CD14-positive monocyte (primary cell): ENCODE measurements at regions not wholly inside any gene's neighbourhood (a gene's known extent, or its start where the extent isn't known, plus 50 kb on each side); places are given as distances from the start of the nearest gene placed in this dataset.

ENCODE experiments used
- DNase-seq, 3 donors: peaks; one replicate each; pipeline ENCODE4 v3.0.0-alpha.2; 2011 to 2022
- H2AFZ ChIP-seq: 2 replicates; pipeline ENCODE4 v1.6.0; 2012; ENCODE audit warnings: mild to moderate bottlenecking, low read depth, low read length, inconsistent platforms; ENCODE audit not compliant: insufficient read depth, poor library complexity, severe bottlenecking
- H3K27ac ChIP-seq, 2 donors: 1 replicate in 1 of 2; 2 replicates in 1 of 2; pipeline ENCODE4 v1.5.1; 2012 to 2013; ENCODE audit warnings: low read length in 2 of 2, control low read depth in 1 of 2, inconsistent platforms in 1 of 2, low read depth in 1 of 2, mild to moderate bottlenecking in 1 of 2
- H3K27me3 ChIP-seq, 2 donors: one replicate each; pipeline versions ENCODE4 v1.6.0 to v1.6.1; 2011 to 2013; ENCODE audit warnings: low read length in 2 of 2; ENCODE audit not compliant: control insufficient read depth in 2 of 2, insufficient read depth in 2 of 2
- H3K36me3 ChIP-seq, 2 donors: replicated peaks in 1 of 2; 1 replicate in 1 of 2; 2 replicates in 1 of 2; pipeline versions ENCODE4 v1.5.1 to v1.6.1; 2012 to 2013; ENCODE audit warnings: low read length in 2 of 2, control low read depth in 1 of 2, inconsistent platforms in 1 of 2, mild to moderate bottlenecking in 1 of 2; ENCODE audit not compliant: insufficient read depth in 2 of 2, control insufficient read depth in 1 of 2
- H3K4me1 ChIP-seq, 2 donors: 1 replicate in 1 of 2; 2 replicates in 1 of 2; pipeline versions ENCODE4 v1.5.1 to v1.6.1; 2012 to 2013; ENCODE audit warnings: low read length in 2 of 2, control low read depth in 1 of 2, inconsistent platforms in 1 of 2, mild to moderate bottlenecking in 1 of 2, moderate library complexity in 1 of 2; ENCODE audit not compliant: insufficient read depth in 2 of 2, control insufficient read depth in 1 of 2
- H3K4me2 ChIP-seq: replicated peaks from 2 replicates; pipeline ENCODE3; 2012; ENCODE audit warnings: low read length, moderate library complexity, mild to moderate bottlenecking; ENCODE audit not compliant: poor library complexity, severe bottlenecking; ENCODE audit errors: extremely low read depth
- H3K4me3 ChIP-seq, 3 experiments: fragments of 200-600 bp in 1 of 3; sonication (generic) in 1 of 3; replicated peaks in 1 of 3; 1 replicate in 2 of 3; 2 replicates in 1 of 3; pipeline ENCODE4 v1.5.1; 2011 to 2013; ENCODE audit warnings: low read length in 3 of 3, mild to moderate bottlenecking in 3 of 3, control low read depth in 2 of 3, low read depth in 2 of 3, inconsistent platforms in 1 of 3, moderate library complexity in 1 of 3
- H3K79me2 ChIP-seq: 2 replicates; pipeline ENCODE4 v1.6.0; 2012; ENCODE audit warnings: mild to moderate bottlenecking, control low read depth, inconsistent platforms, low read length, moderate library complexity; ENCODE audit not compliant: insufficient read depth
- H3K9ac ChIP-seq: 2 replicates; pipeline ENCODE4 v1.6.0; 2017; ENCODE audit warnings: low read length, mild to moderate bottlenecking; ENCODE audit not compliant: insufficient read depth, poor library complexity, severe bottlenecking
- H3K9me3 ChIP-seq, 2 donors: replicated peaks in 1 of 2; 1 replicate in 1 of 2; 2 replicates in 1 of 2; pipeline versions ENCODE4 v1.5.1 to v1.6.1; 2012 to 2013; ENCODE audit warnings: low read length in 2 of 2, control low read depth in 1 of 2; ENCODE audit not compliant: control insufficient read depth in 1 of 2, insufficient read depth in 1 of 2
- H4K20me1 ChIP-seq: 2 replicates; pipeline ENCODE4 v1.6.0; 2012; ENCODE audit warnings: mild to moderate bottlenecking, low read length, control low read depth, moderate library complexity; ENCODE audit not compliant: insufficient read depth
- H3K27ac Mint-ChIP-seq, 7 donors: one replicate each; pipeline ENCODE4 v1.8.0; 2020; ENCODE audit warnings: mild to moderate bottlenecking in 7 of 7, mixed read lengths in 7 of 7, moderate library complexity in 6 of 7, inconsistent platforms in 2 of 7
- H3K27me3 Mint-ChIP-seq, 3 donors: one replicate each; pipeline ENCODE4 v1.8.0; 2021 to 2022; ENCODE audit warnings: low read depth in 3 of 3, mild to moderate bottlenecking in 3 of 3, mixed read lengths in 3 of 3, moderate library complexity in 3 of 3, inconsistent platforms in 1 of 3
- H3K36me3 Mint-ChIP-seq, 2 donors: one replicate each; pipeline ENCODE4 v1.8.0; 2020; ENCODE audit warnings: mixed read lengths in 2 of 2, inconsistent platforms in 1 of 2, mild to moderate bottlenecking in 1 of 2
- H3K4me1 Mint-ChIP-seq: one replicate; pipeline ENCODE4 v1.8.0; 2020; ENCODE audit warnings: mild to moderate bottlenecking, mixed read lengths
- H3K4me3 Mint-ChIP-seq, 2 donors: one replicate each; pipeline ENCODE4 v1.8.0; 2020; ENCODE audit warnings: mild to moderate bottlenecking in 2 of 2, mixed read lengths in 2 of 2, moderate library complexity in 1 of 2
- H3K9me3 Mint-ChIP-seq, 7 donors: one replicate each; pipeline ENCODE4 v1.8.0; 2020 to 2022; ENCODE audit warnings: mixed read lengths in 7 of 7, mild to moderate bottlenecking in 6 of 7, moderate library complexity in 6 of 7, inconsistent platforms in 2 of 7
- CTCF ChIP-seq: fragments of 200-600 bp; IDR thresholded peaks from one replicate; pipeline ENCODE4 v1.8.0; 2022; ENCODE audit warnings: antibody characterized with exemption, mild to moderate bottlenecking
- WGBS: methylation state at CpG from one replicate; pipeline ENCODE4 v1.1.5; 2013; ENCODE audit warnings: missing lambda C conversion rate; ENCODE audit not compliant: insufficient coverage; 5-methylcytosine and 5-hydroxymethylcytosine counted together
- intact Hi-C, 2 donors: fragments of 100-400 bp; cut with micrococcal nuclease; formaldehyde crosslinking; loops; one replicate each; pipeline versions ENCODE4 v1.15.0 to v1.15.1; 2023

- H3K79me2 ChIP-seq, result no peaks in the 10 kb centered on the region
- Mint-ChIP-seq H3K9me3 (peaks cover 0 to 7% (median 0%) of the 10 kb centered on the region in 7 donors), H3K27ac (no peak overlapping the region), H3K36me3 (no peaks in the 10 kb centered on the region), H3K27me3 (peaks cover 0 to 3% (median 0%) of the 10 kb centered on the region in 3 donors), H3K4me1 (no peaks in the 10 kb centered on the region), H3K4me3 (no peak overlapping the region)
- DNase-seq, result no peak
- H3K4me2 ChIP-seq, result no peak overlapping the region
- no peak for TF ChIP-seq CTCF
- WGBS, result 71% methylated on average over 2 of the region's 3 CpGs
- no peak overlapping the region for H3K27ac ChIP-seq
- H2AFZ ChIP-seq, result no peak overlapping the region
- H3K4me3 ChIP-seq, result no peak overlapping the region
- no peaks in the 10 kb centered on the region for H3K4me1 ChIP-seq
- intact Hi-C loops, result no loop called here
- no peaks in the 10 kb centered on the region for H3K36me3 ChIP-seq
- no peaks in the 10 kb centered on the region for H4K20me1 ChIP-seq
- H3K9me3 ChIP-seq, result no peaks in the 10 kb centered on the region
- H3K27me3 ChIP-seq, result no peaks in the 10 kb centered on the region
- no peak overlapping the region for H3K9ac ChIP-seq
These were observed 360.2 kb upstream of the BRINP3 start for GRCh38 chr1:190837888-190838287.

GRCh38 chr1:190847166-190847565 lies 369.5 kb upstream of the BRINP3 start:
- peaks cover 0 to 4% of the 10 kb centered on the region in 2 donors for H3K9me3 ChIP-seq

More at GRCh38 chr1:190847166-190847565, 369.5 kb upstream of the BRINP3 start:
- H3K36me3 Mint-ChIP-seq, result no peaks in the 10 kb centered on the region
- H3K27ac Mint-ChIP-seq, result no peak overlapping the region
- TF ChIP-seq CTCF, result no peak
- no peak overlapping the region for H3K27ac ChIP-seq
- no peaks in the 10 kb centered on the region for H4K20me1 ChIP-seq
- no peaks in the 10 kb centered on the region for H3K36me3 ChIP-seq
- no peaks in the 10 kb centered on the region for H3K27me3 Mint-ChIP-seq
- no peak overlapping the region for H3K4me2 ChIP-seq
- no peak overlapping the region for H3K4me3 Mint-ChIP-seq
- no peak overlapping the region for H3K4me3 ChIP-seq
- H3K79me2 ChIP-seq, result no peaks in the 10 kb centered on the region
- no peak overlapping the region for H3K9ac ChIP-seq
- H3K9me3 Mint-ChIP-seq, result peaks cover 0 to 10% (median 6%) of the 10 kb centered on the region in 7 donors
- no peaks in the 10 kb centered on the region for H3K4me1 ChIP-seq
- H3K4me1 Mint-ChIP-seq, result no peaks in the 10 kb centered on the region
- WGBS, result no CpG with 5 or more reads among the region's 4 CpGs
- no peak for DNase-seq
- H2AFZ ChIP-seq, result no peak overlapping the region
- no peaks in the 10 kb centered on the region for H3K27me3 ChIP-seq
- intact Hi-C loops, result no loop called here
